Upper lobe of left lung (tissue), 6 donors: ENCODE measurements at regions not wholly inside any gene's neighbourhood (a gene's known extent, or its start where the extent isn't known, plus 50 kb on each side); places are given as distances from the start of the nearest gene placed in this dataset.

Source experiments
- ATAC-seq, 2 donors: fragments of 200-7000 bp; cut with Tn5 transposase; one replicate each; pipeline ENCODE4 v1.9.1; 2022; ENCODE audit warnings: mild to moderate bottlenecking in 2 of 2, moderate library complexity in 2 of 2; ENCODE audit not compliant: low FRiP score in 2 of 2
- DNase-seq, 2 donors: peaks; one replicate each; pipeline ENCODE4 v3.0.0-alpha.2; 2019 to 2020
- H3K27ac ChIP-seq, 4 donors: fragments of 200-600 bp; sonication (generic); one replicate each; pipeline ENCODE4 v1.5.1; 2016 to 2019
- H3K27me3 ChIP-seq, 4 donors: fragments of 200-600 bp; sonication (generic); one replicate each; pipeline ENCODE4 v1.5.1; 2017 to 2019
- H3K36me3 ChIP-seq, 4 donors: fragments of 200-600 bp; sonication (generic); one replicate each; pipeline ENCODE4 v1.5.1; 2016 to 2019
- H3K4me1 ChIP-seq, 4 donors: fragments of 200-600 bp; sonication (generic); one replicate each; pipeline ENCODE4 v1.5.1; 2018 to 2019
- H3K4me3 ChIP-seq, 4 donors: fragments of 200-600 bp; sonication (generic); one replicate each; pipeline ENCODE4 v1.5.1; 2017 to 2019; ENCODE audit warnings: mild to moderate bottlenecking in 2 of 4, moderate library complexity in 1 of 4
- H3K9me3 ChIP-seq, 4 donors: fragments of 200-600 bp; sonication (generic); one replicate each; pipeline ENCODE4 v1.5.1; 2018 to 2019
- CTCF ChIP-seq, 6 experiments: fragments of 450-650 bp in 4 of 6; fragments of 200-600 bp in 2 of 6; sonication (generic) in 2 of 6; IDR thresholded peaks; one replicate each; pipeline ENCODE4 v1.5.1; 2016 to 2019; ENCODE audit warnings: antibody characterized with exemption in 6 of 6
- EP300 ChIP-seq, 4 donors: sonication (generic); formaldehyde crosslinking; IDR thresholded peaks; one replicate each; pipeline ENCODE4 v1.5.1; 2017; ENCODE audit warnings: antibody characterized with exemption in 4 of 4, control low read depth in 2 of 4
- POLR2A ChIP-seq, 4 donors: fragments of 450-650 bp; IDR thresholded peaks; one replicate each; pipeline ENCODE4 v1.5.1; 2016 to 2017; ENCODE audit warnings: antibody characterized with exemption in 4 of 4, mild to moderate bottlenecking in 2 of 4
- POLR2AphosphoS5 ChIP-seq, 2 donors: sonication (generic); formaldehyde crosslinking; IDR thresholded peaks; one replicate each; pipeline ENCODE4 v1.5.1; 2017; ENCODE audit warnings: antibody characterized with exemption in 2 of 2
- WGBS, 2 donors: methylation state at CpG; one replicate each; pipeline ENCODE4 v1.1.5; 2017 to 2018; 5-methylcytosine and 5-hydroxymethylcytosine counted together
- small RNA-seq, 4 donors: library from RNA; depleted of rRNA; stranded (forward); fragments of <200 nt; gene quantifications; one replicate each; pipeline ENCODE3, GENCODE V24; 2016
- donor health status: DM: no; HTN: no; CAD: no; lungs with moderate emphysema.
- donor health status: DM: no; HTN: yes; CAD: no; lungs with severe emphysema.

GRCh38 chr4:158458271-158458895, 63.3 kb upstream of the RXFP1 start:
- Histone ChIP-seq H3K36me3 (no peaks in the 10 kb centered on the region), H3K9me3 (no peaks in the 10 kb centered on the region), H3K4me1 (no peaks in the 10 kb centered on the region), H3K27ac (no peak overlapping the region), H3K27me3 (no peaks in the 10 kb centered on the region), H3K4me3 (no peak overlapping the region)
- ATAC-seq (no peak), DNase-seq (no peak)
- no peak for TF ChIP-seq EP300 (IDR thresholded peaks at IDR 0.05)
- TF ChIP-seq POLR2AphosphoS5 (IDR thresholded peaks at IDR 0.05): no peak
- no peak for TF ChIP-seq CTCF (IDR thresholded peaks at IDR 0.05)
- TF ChIP-seq POLR2A (IDR thresholded peaks at IDR 0.05): no peak
- WGBS, 2 donors: 93 to 100% methylated on average over 2 of the region's 2 CpGs

- ATAC-seq (no peak), DNase-seq (no peak)
- Histone ChIP-seq H3K27me3 (no peaks in the 10 kb centered on the region), H3K4me3 (no peak overlapping the region), H3K27ac (no peak overlapping the region), H3K36me3 (no peaks in the 10 kb centered on the region), H3K9me3 (no peaks in the 10 kb centered on the region), H3K4me1 (no peaks in the 10 kb centered on the region)
- no peak for TF ChIP-seq POLR2A (IDR thresholded peaks at IDR 0.05)
- TF ChIP-seq POLR2AphosphoS5 (IDR thresholded peaks at IDR 0.05): no peak
- no peak for TF ChIP-seq CTCF (IDR thresholded peaks at IDR 0.05)
- no peak for TF ChIP-seq EP300 (IDR thresholded peaks at IDR 0.05)
Observed at GRCh38 chr4:158459085-158459820, 62.4 kb upstream of the RXFP1 start.

- Histone ChIP-seq H3K4me3 (no peak overlapping the region), H3K4me1 (no peaks in the 10 kb centered on the region), H3K27ac (no peak overlapping the region), H3K36me3 (no peaks in the 10 kb centered on the region), H3K27me3 (no peaks in the 10 kb centered on the region), H3K9me3 (no peaks in the 10 kb centered on the region)
- DNase-seq (no peak), ATAC-seq (no peak)
- TF ChIP-seq POLR2AphosphoS5 (IDR thresholded peaks at IDR 0.05) (no peak), CTCF (IDR thresholded peaks at IDR 0.05) (no peak), EP300 (IDR thresholded peaks at IDR 0.05) (no peak), POLR2A (IDR thresholded peaks at IDR 0.05) (no peak)
- 63 to 74% methylated on average over 2 of the region's 2 CpGs for WGBS, 2 donors
Observed at GRCh38 chr4:158461336-158461735, 60.3 kb upstream of the RXFP1 start.

GRCh38 chr4:158462611-158463010, 59.1 kb upstream of the RXFP1 start:
- no peaks in the 10 kb centered on the region for H3K4me1 ChIP-seq
- H3K4me3 ChIP-seq: no peak overlapping the region
- TF ChIP-seq POLR2A (IDR thresholded peaks at IDR 0.05) (no peak), POLR2AphosphoS5 (IDR thresholded peaks at IDR 0.05) (no peak), EP300 (IDR thresholded peaks at IDR 0.05) (no peak), CTCF (IDR thresholded peaks at IDR 0.05) (no peak)
- no peaks in the 10 kb centered on the region for H3K9me3 ChIP-seq
- H3K27me3 ChIP-seq: no peaks in the 10 kb centered on the region
- no peaks in the 10 kb centered on the region for H3K36me3 ChIP-seq
- H3K27ac ChIP-seq: no peak overlapping the region
- no peak for ATAC-seq
- DNase-seq: no peak

Small RNA genes in the stretch of these regions (small RNA-seq; reads per million reads assigned to genes)
- 0 to 0.29 (median 0.09) reads per million in 4 donors for gene RNU4-79P
